HEK293T (cell line): ENCODE measurements at regions not wholly inside any gene's neighbourhood (a gene's known extent, or its start where the extent isn't known, plus 50 kb on each side); places are given as distances from the start of the nearest gene placed in this dataset.
"Not testable (repeated sequence)": the region's sequence is repeated elsewhere in the genome, so short reads cannot be mapped to it uniquely, and the experiment has no call there.

Experiments
- CTCF ChIA-PET: fragments of 350-600 bp; formaldehyde crosslinking; extraction: SDS; loops from one replicate; lab custom pipeline; 2021; ENCODE audit warnings: antibody characterized with exemption, inconsistent platforms; lab: Yijun Ruan, JAX
- POLR2A ChIA-PET: fragments of 350-600 bp; formaldehyde crosslinking; extraction: SDS; loops from one replicate; lab custom pipeline; 2020; ENCODE audit warnings: antibody characterized with exemption, inconsistent platforms; lab: Yijun Ruan, JAX
- DNase-seq: peaks from one replicate; pipeline ENCODE4 v3.0.0; 2012; ENCODE audit warnings: mixed read lengths; ENCODE audit errors: extremely low spot score
- ARNT ChIP-seq: fragments of 450-650 bp; IDR thresholded peaks from 2 replicates; pipeline ENCODE4 v1.6.1; 2017; ENCODE audit warnings: mild to moderate bottlenecking
- BHLHE40 ChIP-seq: fragments of 450-650 bp; IDR thresholded peaks from 2 replicates; pipeline ENCODE4 v1.6.1; 2016; ENCODE audit warnings: mild to moderate bottlenecking, moderate library complexity, borderline replicate concordance
- CTBP1 ChIP-seq: fragments of 450-650 bp; IDR thresholded peaks from 2 replicates; pipeline ENCODE4 v1.6.1; 2016; ENCODE audit warnings: borderline replicate concordance
- ELF4 ChIP-seq: fragments of 450-650 bp; IDR thresholded peaks from 2 replicates; pipeline ENCODE4 v1.6.1; 2017; ENCODE audit warnings: antibody characterized with exemption
- FOXA1 ChIP-seq: fragments of 450-650 bp; IDR thresholded peaks from 2 replicates; pipeline ENCODE4 v1.6.1; 2016; ENCODE audit warnings: mild to moderate bottlenecking
- FOXK2 ChIP-seq: fragments of 450-650 bp; IDR thresholded peaks from 2 replicates; pipeline ENCODE4 v1.6.1; 2016; ENCODE audit warnings: mild to moderate bottlenecking
- FOXM1 ChIP-seq: fragments of 450-650 bp; IDR thresholded peaks from 2 replicates; pipeline ENCODE4 v1.6.1; 2017; ENCODE audit warnings: mild to moderate bottlenecking, borderline replicate concordance
- HDGF ChIP-seq: fragments of 450-650 bp; IDR thresholded peaks from 2 replicates; pipeline ENCODE4 v1.6.1; 2017; ENCODE audit warnings: antibody characterized with exemption, borderline replicate concordance
- L3MBTL2 ChIP-seq: fragments of 450-650 bp; conservative IDR thresholded peaks from 2 replicates; pipeline ENCODE4 v1.6.1; 2016; ENCODE audit warnings: mild to moderate bottlenecking
- LEF1 ChIP-seq: fragments of 450-650 bp; IDR thresholded peaks from 2 replicates; pipeline ENCODE4 v1.6.1; 2017; ENCODE audit warnings: mild to moderate bottlenecking, borderline replicate concordance
- NFRKB ChIP-seq: fragments of 450-650 bp; IDR thresholded peaks from 2 replicates; pipeline ENCODE4 v1.6.1; 2016; ENCODE audit warnings: mild to moderate bottlenecking, moderate library complexity
- PKNOX1 ChIP-seq: fragments of 450-650 bp; IDR thresholded peaks from 2 replicates; pipeline ENCODE4 v1.6.1; 2016
- SP1 ChIP-seq: fragments of 450-650 bp; IDR thresholded peaks from 2 replicates; pipeline ENCODE4 v1.6.1; 2017
- SUZ12 ChIP-seq: fragments of 450-650 bp; IDR thresholded peaks from 2 replicates; pipeline ENCODE4 v1.6.1; 2016; ENCODE audit warnings: mild to moderate bottlenecking
- TARDBP ChIP-seq: fragments of 450-650 bp; IDR thresholded peaks from 2 replicates; pipeline ENCODE4 v1.6.1; 2016
- ZNF384 ChIP-seq: fragments of 450-650 bp; IDR thresholded peaks from 2 replicates; pipeline ENCODE4 v1.6.1; 2016

- POLR2A ChIA-PET: no interaction called here
- DNase-seq: no peak
- CTCF ChIA-PET: no interaction called here
- no peak for TF ChIP-seq FOXM1
- TF ChIP-seq NFRKB: no peak
- TF ChIP-seq SUZ12: no peak
- no peak for TF ChIP-seq HDGF
- no peak for TF ChIP-seq PKNOX1
- no peak for TF ChIP-seq CTBP1
- TF ChIP-seq FOXA1: no peak
- TF ChIP-seq TARDBP: no peak
Observed at GRCh38 chr5:63768221-63768620, 194.0 kb downstream of the HTR1A start.

GRCh38 chr5:63760965-63761364, 201.3 kb downstream of the HTR1A start:
- POLR2A ChIA-PET: no interaction called here
- TF ChIP-seq PKNOX1 (no peak), LEF1 (no peak), FOXK2 (no peak), HDGF (no peak), NFRKB (no peak), BHLHE40 (no peak), ARNT (no peak), FOXA1 (no peak), SUZ12 (no peak), TARDBP (no peak), L3MBTL2 (no peak), ZNF384 (no peak), CTBP1 (no peak), ELF4 (no peak), FOXM1 (no peak), SP1 (no peak)
- no peak for DNase-seq
- CTCF ChIA-PET: no interaction called here

GRCh38 chr5:63743096-63743798, 219.0 kb downstream of the HTR1A start:
- DNase-seq: no peak
- ChIA-PET POLR2A (no interaction called here), CTCF (no interaction called here)

GRCh38 chr5:63732880-63733279, 229.4 kb downstream of the HTR1A start:
- DNase-seq, CTCF ChIA-PET, POLR2A ChIA-PET: not testable (repeated sequence)

More at GRCh38 chr5:63743096-63743798, 219.0 kb downstream of the HTR1A start:
- no peak for TF ChIP-seq LEF1
- TF ChIP-seq BHLHE40: no peak
- TF ChIP-seq HDGF: no peak
- no peak for TF ChIP-seq FOXA1
- no peak for TF ChIP-seq ELF4
- TF ChIP-seq PKNOX1: no peak
- no peak for TF ChIP-seq FOXM1
- no peak for TF ChIP-seq L3MBTL2
- no peak for TF ChIP-seq TARDBP
- no peak for TF ChIP-seq SP1
- no peak for TF ChIP-seq NFRKB
- TF ChIP-seq CTBP1: no peak
- no peak for TF ChIP-seq ZNF384

- ChIA-PET CTCF (no interaction called here), POLR2A (no interaction called here)
- no peak for DNase-seq
- no peak for TF ChIP-seq BHLHE40
- no peak for TF ChIP-seq CTBP1
- no peak for TF ChIP-seq TARDBP
- TF ChIP-seq ZNF384: no peak
- TF ChIP-seq SP1: no peak
- TF ChIP-seq PKNOX1: no peak
- no peak for TF ChIP-seq FOXK2
- TF ChIP-seq SUZ12: no peak
- TF ChIP-seq HDGF: no peak
- no peak for TF ChIP-seq L3MBTL2
- no peak for TF ChIP-seq ARNT
- no peak for TF ChIP-seq FOXA1
- TF ChIP-seq LEF1: no peak
- TF ChIP-seq NFRKB: no peak
- no peak for TF ChIP-seq FOXM1
- TF ChIP-seq ELF4: no peak
Observed at GRCh38 chr5:63727583-63727982, 234.7 kb downstream of the HTR1A start.

- CTCF ChIA-PET: no interaction called here
- no peak for DNase-seq
- POLR2A ChIA-PET: no interaction called here
Observed at GRCh38 chr5:63726496-63726895, 235.7 kb downstream of the HTR1A start.

More at GRCh38 chr5:63726496-63726895, 235.7 kb downstream of the HTR1A start:
- TF ChIP-seq LEF1 (no peak), NFRKB (no peak), BHLHE40 (no peak), ARNT (no peak), PKNOX1 (no peak), SP1 (no peak), ELF4 (no peak), FOXA1 (no peak), HDGF (no peak), ZNF384 (no peak), TARDBP (no peak), SUZ12 (no peak)
